Superior temporal gyrus (tissue), 1 donor: ENCODE measurements at regions not wholly inside any gene's neighbourhood (a gene's known extent, or its start where the extent isn't known, plus 50 kb on each side); places are given as distances from the start of the nearest gene placed in this dataset.
"Not testable (repeated sequence)": the region's sequence is repeated elsewhere in the genome, so short reads cannot be mapped to it uniquely, and the experiment has no call there.

Experiments used
- DNase-seq: peaks from one replicate; pipeline ENCODE4 v3.0.0-alpha.2; 2016; ENCODE audit errors: extremely low spot score

GRCh38 chr9:32886021-32886420 lies 102.7 kb downstream of the TMEM215 start:
- no peak for DNase-seq

- DNase-seq, result not testable (repeated sequence)
These were observed 106.9 kb downstream of the APTX start for GRCh38 chr9:32894485-32894884.

GRCh38 chr9:32899181-32899580 lies 102.2 kb downstream of the APTX start:
- no peak for DNase-seq

GRCh38 chr9:32899761-32900160 lies 101.7 kb downstream of the APTX start:
- DNase-seq, result no peak

DNA sequence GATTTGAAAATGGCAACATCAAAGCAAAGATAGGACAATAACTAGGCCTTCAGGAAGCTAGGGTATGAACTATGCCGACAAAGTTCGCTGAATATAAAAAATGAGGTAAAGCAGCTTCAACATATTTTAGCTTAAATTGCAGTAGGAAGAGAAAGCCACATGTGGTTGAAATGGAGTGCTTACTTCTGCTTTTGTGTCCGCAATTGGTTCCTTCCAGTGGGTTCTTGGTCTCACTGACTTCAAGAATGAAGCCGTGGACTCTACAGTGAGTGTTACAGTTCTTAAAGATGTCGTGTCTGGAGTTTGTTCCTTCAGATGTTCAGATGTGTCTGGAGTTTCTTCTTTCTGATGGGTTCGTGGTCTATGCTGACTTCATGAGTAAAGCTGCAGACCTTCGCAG lies 95.2 kb downstream of the APTX start:
- DNase-seq, result no peak

- no peak for DNase-seq
These were observed 85.6 kb downstream of the APTX start for GRCh38 chr9:32915802-32916201.

GRCh38 chr9:32918628-32919027 lies 82.8 kb downstream of the APTX start:
- DNase-seq, result no peak
